22Rv1 (cell line): ENCODE measurements at regions not wholly inside any gene's neighbourhood (a gene's known extent, or its start where the extent isn't known, plus 50 kb on each side); places are given as distances from the start of the nearest gene placed in this dataset.

Experiments
- H3K27ac ChIP-seq: fragments of 450-650 bp; 2 replicates; pipeline ENCODE4 v1.5.1; 2017
- ZFX ChIP-seq: fragments of 450-650 bp; IDR thresholded peaks from 2 replicates; pipeline ENCODE4 v1.6.1; 2017; ENCODE audit warnings: antibody characterized with exemption, borderline replicate concordance
- TF ChIP-seq, protein P1 (sequence below): fragments of 450-650 bp; IDR thresholded peaks from 2 replicates; pipeline ENCODE4 v1.5.1; 2017; ENCODE audit warnings: mild to moderate bottlenecking

DNA sequence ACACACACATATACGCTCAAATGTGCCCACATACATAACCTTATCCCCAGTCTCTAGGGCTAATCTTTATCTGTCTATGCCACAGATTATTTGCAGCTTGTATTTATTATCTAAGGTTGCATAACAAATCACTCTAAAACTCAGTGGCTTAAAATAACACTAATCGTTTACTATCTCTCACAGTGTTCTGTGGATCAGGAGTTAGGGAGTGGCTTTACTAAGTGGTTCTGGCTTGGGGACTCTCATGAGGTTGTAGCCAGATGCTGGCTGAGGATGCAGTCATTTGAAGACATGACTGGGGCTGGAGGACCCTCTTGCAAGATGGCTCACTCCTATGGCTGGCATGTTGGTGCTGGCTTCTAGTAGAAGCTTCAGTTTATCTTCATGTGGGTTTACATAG is 68.5 kb upstream of the LNX1 start:
- H3K27ac ChIP-seq: no peak overlapping the region
- no peak for TF ChIP-seq ZFX
- TF ChIP-seq, protein P1, sequence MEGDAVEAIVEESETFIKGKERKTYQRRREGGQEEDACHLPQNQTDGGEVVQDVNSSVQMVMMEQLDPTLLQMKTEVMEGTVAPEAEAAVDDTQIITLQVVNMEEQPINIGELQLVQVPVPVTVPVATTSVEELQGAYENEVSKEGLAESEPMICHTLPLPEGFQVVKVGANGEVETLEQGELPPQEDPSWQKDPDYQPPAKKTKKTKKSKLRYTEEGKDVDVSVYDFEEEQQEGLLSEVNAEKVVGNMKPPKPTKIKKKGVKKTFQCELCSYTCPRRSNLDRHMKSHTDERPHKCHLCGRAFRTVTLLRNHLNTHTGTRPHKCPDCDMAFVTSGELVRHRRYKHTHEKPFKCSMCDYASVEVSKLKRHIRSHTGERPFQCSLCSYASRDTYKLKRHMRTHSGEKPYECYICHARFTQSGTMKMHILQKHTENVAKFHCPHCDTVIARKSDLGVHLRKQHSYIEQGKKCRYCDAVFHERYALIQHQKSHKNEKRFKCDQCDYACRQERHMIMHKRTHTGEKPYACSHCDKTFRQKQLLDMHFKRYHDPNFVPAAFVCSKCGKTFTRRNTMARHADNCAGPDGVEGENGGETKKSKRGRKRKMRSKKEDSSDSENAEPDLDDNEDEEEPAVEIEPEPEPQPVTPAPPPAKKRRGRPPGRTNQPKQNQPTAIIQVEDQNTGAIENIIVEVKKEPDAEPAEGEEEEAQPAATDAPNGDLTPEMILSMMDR: no peak

DNA sequence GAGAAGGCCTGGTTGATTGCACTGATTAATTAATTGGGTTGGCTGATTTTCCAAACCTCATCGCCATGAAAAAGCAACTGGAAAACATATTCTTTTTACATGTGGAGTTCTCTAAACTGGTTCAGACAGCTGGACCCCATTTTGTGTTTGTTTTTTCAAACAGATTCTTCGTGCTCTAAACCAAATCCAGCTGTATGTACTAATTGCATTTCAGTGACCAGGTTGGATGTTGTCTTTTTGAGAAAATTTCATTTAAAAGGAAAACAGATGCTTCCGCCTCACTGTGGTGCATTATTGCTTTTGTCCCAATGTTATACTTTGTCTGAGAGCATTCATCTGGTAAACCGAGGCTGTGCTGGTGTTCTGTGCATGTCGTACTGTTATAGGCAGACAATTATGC is 67.8 kb upstream of the LNX1 start:
- TF ChIP-seq, protein P1: no peak
- no peak for TF ChIP-seq ZFX
- H3K27ac ChIP-seq: no peak overlapping the region

DNA sequence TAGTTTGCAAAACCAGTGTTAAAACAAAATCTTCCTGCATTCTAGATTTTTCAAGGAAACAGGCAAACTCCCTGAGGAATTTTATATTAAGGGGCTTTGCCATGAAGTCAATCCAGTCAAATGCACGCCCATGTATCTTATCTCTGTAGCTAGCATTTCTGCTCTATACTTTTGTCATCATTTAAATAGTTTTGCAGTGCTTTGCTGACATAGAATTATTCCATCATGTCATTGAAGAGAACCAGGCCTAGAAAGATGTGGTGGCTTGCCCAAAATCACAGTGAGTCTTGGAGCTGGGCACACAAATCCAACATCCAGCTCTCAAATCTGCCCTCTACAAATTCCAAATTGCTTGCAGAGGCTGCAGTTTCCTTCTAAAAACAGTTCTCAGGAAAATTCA is 66.7 kb upstream of the LNX1 start:
- no peak overlapping the region for H3K27ac ChIP-seq
- TF ChIP-seq, protein P1: no peak

DNA sequence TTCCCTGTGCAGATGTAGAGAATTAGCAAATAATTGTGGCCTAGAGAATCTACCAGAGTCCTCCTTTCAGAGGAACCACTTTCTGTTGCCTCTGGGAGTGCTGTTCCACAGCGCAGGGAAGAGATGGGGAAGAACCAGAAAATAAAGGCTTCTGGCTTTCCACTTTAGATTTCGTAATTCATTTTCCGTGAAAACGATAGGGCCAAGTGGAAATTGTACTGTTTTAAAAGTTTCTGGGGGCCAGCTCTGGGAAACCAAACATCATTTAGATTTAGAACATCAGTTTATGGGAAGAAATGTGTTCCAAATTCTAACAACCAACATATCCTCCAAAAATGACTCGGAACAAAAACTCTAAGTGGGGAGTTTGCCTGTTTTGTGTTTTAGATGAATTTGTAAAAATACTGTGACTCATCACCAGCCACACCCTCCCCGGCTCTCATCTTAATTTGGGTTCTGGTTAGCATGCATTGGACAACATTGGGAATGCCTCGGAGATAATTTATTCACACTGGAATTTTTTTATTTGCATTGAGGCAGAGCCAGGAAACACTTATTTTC is 65.2 kb upstream of the LNX1 start:
- TF ChIP-seq, protein P1: peak; percentile 18; the same call in 1 of the 2 replicates
- no peak for TF ChIP-seq ZFX
- no peak overlapping the region for H3K27ac ChIP-seq

DNA sequence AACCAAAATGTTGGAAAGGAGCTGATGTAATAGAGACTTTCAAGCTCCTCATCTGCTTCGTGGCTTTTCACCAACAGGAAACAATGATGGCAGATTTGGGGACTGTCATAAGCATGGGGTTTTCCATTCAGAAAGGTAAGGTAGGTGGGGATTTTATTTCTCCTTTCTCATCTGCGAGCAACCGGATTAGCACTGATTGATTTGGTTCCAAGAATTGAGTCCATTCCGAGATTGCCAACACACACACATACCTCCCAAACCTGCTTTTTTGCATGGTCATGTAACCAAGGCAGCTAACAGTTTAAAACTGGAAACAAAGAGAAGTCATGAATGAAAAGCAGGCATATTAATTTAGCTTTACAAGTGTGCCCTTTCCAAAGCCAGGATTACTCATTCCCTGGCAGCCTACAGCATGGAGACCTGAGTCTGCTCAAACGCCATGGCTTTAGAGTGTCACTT is 63.0 kb upstream of the LNX1 start:
- TF ChIP-seq, protein P1: no peak
- TF ChIP-seq ZFX: no peak
- no peak overlapping the region for H3K27ac ChIP-seq

DNA sequence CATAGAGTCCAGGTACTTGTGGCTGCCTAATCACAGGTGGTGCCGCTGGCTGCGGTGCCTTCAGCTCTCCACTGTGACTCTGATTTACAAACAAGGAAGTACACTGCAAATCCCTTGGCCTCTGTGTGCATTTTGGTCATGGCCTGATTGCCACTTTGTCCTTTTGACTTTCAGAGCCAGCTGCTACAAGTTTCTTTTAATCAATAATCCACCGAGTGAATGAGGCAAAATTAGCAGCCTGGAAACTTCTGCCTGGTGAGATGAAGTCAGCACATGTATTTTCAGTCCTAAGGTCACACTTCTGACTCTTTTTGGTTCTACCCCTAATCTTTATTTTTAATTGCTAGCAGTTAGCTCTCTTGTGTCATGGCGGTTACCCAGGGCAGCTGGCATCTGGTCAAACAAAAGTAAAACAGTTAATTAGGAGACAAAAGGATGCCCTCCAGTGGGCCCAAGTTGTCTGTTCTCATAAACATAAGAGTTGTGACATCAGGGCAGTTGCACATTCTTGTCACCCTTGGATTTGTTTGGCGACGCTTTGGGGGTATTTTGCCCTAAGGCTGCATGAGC is 62.3 kb upstream of the LNX1 start:
- no peak overlapping the region for H3K27ac ChIP-seq
- TF ChIP-seq ZFX: no peak
- TF ChIP-seq, protein P1: peak; percentile 16; the same call in 1 of the 2 replicates

DNA sequence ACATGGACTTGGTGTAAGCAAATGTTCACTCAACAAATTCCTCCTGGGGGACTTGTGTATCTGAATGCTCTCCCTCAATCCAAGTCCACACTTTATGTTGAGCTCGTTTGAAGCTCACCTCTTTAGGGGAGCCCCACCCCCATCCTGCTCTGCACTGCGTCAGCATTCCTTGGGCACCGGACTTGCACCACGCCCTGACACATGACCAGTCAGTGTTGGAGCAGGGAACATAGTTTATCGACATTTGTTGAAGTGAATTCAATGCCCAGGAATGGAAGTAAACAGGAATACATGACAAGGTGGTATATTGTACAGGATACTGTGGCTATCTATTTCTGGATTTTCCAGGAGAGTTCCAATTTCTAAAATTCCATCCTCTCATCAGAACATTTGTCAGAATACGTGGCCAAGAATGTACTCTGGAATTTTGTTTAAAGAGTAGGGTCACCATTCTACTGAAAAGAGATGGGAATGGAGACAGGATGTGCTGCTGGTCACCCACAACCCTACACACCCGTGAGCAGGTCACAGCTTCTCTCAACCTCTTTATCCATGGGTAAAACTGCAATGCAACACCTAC is 60.0 kb upstream of the LNX1 start:
- TF ChIP-seq ZFX: no peak
- TF ChIP-seq, protein P1: no peak
- no peak overlapping the region for H3K27ac ChIP-seq
